ENCODE measurements at regions not wholly inside any gene's neighbourhood (a gene's known extent, or its start where the extent isn't known, plus 50 kb on each side); places are given as distances from the start of the nearest gene placed in this dataset.

DNA sequence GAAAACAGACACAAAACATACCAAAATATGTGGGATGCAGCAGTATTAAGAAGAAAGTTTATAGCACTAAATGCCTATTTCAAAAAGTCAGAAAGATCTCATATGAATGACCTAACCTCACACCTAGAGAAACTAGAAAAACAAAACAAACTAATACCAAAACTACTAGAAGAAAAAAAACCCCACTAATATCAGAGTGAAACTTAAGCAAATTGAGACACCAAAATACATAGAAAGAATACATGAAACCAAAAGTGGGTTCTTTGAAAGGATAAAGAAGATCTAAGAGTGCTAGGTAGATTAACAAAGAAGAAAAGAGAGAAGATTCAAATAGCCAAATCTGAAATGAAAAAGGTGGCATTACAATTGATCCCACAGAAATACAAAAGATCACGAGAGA lies 494.1 kb downstream of the SH2D4B start:
- DNase-seq, result no peak

DNA sequence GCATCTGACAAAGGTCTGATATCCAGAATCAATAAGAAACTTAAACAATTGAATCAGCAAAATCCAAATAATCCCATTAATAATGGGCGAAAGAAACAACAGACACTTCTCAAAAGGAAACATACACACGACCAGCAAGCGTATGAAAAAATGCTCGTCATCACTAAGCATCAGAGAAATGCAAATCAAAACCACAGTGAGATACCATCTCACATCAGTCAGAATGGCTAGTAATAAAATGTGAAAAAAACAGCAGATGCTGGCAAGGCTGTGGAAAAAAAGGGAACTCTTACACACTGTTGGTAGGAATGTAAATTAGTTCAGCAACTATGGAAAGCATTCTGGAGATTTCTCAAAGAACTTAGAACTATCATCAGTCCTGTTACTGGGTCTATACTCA lies 496.7 kb downstream of the SH2D4B start:
- no peak for DNase-seq

DNA sequence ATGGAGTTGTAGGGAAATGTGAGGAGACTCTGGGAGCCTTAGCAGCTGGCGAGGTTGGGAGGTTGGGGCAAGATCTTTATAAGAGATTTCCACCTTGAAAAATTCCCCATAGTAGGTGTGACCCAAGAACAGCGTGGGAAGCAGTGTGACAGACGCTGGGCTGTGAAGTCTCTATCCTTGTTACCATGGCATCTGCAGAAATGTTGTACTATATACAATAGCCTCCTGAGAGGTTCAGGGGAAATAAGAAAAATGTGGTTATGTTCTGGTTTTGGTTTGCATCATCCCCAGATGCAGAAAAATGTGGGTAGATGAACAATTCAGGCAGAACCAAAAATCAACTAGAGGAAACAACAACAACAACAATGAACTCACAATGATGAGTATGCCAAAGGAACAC lies 498.6 kb downstream of the SH2D4B start:
- no peak for DNase-seq

DNA sequence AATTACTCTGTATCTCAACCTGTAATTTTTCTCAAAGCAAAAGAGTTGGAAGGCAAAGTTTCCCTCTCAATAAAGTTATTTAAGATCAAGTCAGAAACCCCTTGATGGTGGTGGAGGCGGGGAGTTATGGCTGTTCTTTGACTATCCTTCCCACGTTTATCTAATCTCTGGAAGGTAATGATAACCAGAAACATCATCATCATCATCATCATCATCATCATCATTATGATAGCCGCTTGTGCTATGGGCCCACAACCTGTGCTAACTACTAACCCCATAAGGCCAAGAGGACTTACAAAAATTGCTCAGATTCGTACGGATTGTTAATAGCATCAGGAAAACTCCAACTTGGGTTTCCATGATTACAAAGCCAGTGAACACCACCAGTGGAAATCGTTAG lies 502.3 kb downstream of the SH2D4B start:
- DNase-seq, result no peak

DNA sequence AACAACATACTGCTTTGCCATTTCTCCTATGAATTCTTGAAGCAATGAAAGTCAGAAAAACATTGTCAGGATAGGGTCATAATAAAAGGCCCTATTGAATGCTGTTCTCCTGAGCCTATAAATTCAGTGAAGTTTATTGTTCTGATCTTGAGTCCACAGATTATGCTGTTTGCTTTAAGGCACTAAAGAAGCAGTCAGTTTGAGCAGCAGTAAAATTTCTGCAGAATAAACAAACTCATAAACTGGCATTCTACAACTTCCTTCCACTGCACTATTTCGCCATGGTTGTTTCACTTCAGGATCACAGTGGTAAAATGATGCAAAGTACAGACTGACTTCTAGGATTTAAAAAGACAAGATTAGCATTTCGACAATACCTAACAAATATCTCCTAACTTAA lies 503.2 kb downstream of the SH2D4B start:
- DNase-seq, result no peak

DNA sequence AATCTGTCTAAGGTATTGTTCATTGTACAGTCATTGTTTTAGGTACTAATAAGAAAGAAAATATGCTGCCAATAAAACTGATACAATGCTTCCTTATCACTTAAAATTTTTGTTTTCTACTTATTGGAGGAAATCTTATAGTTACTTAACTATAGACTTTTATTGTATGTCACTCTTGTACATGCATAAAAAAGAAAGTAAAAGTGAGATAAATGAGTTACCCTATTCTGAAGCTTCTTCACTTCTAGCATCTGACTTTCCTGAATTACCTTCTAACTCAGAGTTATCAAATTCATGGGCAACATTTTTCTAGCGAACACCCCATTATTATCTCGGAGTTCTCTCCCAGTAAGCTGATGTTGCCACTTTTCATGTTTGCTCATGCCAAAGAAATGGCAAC lies 504.9 kb downstream of the SH2D4B start:
- no peak for DNase-seq

DNA sequence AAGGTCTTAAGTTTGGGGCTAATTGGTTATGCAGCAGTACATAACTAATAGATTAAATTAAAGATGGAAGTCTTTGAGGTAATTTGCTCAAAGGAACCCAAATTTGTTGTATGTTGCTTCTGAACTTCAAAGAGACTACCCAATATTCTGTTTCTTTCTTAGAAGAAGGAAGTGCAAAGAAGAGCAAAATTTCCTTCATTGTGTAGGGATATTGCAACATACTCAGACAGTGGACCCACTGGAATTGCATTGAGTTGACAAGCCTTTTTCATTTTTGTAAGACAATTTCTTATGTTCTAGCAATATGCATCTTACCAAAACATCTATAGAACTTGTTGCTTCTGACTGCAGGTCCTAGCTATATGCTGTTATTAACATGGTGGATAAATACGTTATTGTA lies 527.8 kb downstream of the SH2D4B start:
- no peak for DNase-seq

DNA sequence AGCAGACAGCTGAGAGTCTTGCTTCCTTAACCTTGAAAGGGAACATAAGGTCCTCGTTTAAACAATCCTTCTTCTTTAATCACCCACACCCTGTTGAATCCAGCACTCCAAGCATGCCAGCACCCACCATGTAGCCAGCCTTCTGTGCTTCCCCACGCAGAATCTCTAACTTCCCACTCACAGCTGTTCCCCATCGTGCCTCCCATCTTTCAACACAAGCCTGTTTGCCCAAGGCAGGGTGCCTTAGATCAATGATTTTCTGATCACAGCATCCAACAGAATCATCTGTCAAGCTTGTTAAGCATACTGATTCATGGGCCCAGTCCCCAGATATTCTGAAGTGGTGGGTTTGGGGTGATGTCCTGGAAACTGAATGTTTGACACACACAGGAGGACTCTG lies 530.8 kb downstream of the SH2D4B start:
- DNase-seq, result no peak

DNA sequence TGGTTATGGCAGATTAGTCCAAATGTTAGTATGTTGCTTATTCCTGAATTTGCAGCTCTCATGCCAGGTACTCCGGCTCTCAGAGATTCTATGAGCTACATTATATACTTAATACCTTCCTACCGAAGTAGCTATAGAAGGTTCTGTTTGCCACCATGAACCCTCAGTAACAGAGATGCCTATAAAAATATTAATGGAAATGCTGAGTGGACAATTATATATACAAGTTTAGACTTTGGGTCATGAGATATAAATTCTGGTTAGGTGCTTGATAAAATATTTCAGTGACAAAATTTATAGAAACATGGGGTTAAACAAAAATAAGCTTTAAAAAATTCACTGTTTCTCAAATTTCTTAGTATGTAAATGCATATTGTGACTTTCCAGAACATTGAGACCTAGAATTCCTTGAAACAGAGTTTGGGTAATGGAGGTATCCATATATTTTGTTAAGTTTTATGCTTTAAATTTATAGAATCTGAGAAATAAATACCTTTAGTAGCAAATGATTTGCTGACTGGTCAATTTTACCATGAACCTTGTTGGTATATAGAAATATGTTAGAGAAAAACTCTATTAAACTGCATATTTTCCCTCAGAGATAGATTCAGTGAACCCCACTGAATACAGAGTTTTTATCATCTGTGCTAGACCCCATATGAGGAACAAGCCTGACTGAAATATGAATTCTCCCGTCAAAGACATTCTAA lies 533.5 kb downstream of the SH2D4B start:
- no peak for DNase-seq

DNA sequence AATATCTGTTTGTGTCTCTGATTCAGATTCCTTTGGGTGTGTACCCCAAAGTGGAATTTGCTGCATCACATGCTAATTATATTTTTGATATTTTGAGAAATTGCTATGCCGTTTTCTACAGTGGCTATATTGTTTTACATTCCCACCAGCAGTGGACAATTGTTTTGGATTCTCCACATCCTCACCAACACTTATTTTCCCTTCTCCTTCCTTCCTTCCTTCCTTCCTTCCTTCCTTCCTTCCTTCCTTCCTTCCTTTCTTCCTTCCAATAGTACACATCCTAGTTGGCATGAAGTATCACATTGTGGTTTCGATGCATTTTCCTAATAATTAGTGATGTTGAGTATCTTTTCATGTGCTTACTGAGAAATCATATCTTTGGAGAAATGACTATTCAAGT lies 535.5 kb downstream of the SH2D4B start:
- DNase-seq, result no peak

DNA sequence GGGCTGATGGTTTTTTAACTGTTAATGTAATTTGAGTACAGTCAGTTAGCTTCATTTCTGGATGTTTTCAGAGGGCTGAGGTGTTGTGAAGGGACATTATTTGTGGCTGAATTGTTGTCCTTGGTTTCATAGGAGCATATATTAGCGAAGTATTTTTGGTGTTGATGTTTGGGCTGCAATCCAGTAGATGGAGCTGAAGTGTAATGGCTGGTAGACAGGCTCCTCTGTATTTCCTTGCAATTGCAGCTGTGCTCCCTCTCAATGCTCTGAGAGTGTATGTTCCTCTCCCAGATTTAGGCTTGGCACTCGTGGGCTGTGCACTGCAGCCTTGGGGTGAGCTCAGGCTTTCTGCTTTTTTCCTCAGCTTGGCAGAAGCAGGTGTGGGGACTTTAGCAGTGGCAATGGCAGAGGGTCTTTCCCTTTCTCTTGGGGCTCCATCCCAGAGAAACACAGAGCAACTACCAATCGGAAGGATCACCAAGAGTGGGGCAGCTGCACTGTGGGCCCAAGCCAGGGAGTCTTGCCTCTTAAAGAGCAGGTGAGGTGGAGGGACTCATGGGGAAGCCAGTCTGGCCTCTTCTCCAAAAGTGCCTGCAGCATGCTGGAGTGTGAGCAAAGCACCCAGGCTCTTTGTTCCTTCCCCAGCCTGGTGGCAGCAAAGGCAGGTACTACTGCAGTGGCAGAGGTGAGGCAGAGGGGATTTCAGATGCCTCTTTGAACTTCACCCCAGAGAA lies 544.4 kb downstream of the SH2D4B start:
- DNase-seq, result no peak

DNA sequence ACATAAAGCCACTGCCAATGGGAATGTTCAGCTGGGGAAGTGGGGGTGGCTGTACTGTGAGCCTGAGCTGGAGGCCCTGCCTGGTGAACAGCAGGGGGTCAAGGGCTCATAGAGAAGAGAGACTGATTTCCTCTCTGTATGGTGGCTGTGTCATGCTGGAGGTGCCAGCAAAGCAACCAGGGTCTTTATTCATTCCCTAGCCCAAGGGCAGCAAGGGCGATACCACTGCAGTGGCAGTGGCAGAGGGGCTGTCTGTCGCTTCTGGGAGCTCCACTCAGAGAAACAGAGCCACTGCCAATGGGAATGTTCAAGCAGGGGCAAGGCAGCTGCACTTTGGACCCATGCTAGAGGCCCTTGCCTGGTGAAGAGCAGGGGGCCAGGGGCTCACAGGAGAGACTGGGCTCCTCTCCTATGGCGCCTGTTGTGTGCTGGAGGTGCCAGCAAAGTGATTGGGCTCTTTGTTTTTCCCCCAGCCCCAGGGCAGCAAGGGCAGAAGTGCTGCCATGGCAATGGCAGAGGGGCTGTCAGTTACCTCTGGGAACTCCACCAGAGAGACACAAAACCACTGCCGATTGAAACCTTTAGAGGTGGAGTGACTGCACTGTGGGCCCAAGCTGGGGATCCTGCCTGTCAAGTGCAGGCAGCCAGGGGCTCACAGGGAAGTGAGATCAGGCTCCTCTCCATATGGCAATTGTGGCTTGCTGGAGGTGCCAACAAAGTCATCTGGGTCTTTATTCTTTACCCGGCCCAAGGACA lies 545.1 kb downstream of the SH2D4B start:
- no peak for DNase-seq

DNA sequence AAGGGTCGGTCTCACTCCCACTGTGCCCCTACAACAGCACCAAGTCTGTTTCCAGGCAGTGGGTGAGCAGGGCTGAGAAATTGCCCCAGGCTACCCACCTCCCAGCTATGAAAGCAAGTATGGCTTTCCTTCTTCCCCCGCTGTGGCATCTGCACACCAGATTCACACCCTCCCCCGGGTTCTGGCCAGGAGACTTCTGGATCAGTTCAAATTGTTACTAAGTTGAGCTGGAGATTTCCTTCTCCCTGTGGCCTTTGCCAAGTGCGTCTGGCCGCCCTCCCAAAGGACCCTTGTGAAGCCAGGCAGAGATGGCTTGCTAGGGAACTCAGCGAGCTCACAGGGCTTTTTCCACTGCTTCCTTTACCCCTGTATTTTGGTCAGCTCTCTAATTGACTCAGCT lies 555.4 kb downstream of the SH2D4B start:
- no peak for DNase-seq

DNA sequence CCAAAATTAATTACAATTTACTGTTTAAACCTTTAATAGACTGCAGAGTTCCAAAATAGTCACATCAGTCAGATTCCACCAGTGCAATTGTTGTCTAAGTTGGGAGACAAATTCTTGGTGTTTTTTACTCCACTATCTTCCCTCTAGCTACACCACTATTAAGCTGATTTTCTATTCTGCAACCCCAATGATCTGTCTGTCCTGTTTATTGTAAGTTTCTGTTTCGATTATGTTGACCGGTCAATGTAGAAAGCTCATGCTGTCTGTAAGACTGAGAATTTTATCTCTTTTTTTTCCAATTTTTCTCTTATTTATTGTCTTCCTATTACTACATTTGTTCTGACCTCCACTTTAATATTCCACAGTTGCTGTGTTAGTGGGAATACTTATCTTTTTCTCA lies 557.5 kb downstream of the SH2D4B start:
- no peak for DNase-seq

DNA sequence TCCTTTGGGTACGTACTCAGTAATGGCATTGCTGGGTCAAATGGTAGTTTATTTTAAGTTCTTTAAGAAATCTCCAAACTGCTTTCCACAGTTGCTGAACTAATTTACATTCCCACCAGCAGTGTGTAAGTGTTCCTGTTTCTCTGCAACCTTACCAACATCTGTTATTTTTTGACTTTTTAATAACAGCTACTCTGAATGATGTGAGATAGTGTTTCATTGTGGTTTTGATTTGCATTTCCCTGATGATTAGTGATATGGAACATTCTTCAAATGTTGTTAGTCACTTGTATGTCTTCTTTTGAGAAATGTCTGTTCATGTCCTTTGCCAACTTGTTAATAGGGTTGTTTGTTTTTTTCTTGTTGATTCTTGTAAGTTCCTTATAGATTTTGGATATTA lies 558.9 kb downstream of the SH2D4B start:
- no peak for DNase-seq

DNA sequence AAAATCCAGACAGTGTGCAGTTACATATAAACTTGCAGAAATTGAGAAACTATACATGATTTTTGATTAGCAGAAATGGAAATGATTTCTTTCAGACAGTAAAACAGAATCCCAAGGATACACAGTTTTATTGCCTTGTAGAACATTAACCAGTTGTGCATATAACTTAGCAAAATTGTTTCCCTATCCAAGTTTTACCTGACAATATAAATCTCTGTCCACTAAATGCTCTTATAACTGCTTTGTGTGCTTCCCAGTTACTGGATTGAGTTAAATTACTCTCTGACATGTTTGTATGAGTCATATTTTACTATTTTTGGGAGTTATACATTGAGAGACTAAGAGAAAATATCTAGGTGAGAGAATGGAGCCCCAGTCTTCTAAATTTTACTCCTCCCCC lies 563.4 kb downstream of the SH2D4B start:
- no peak for DNase-seq

DNA sequence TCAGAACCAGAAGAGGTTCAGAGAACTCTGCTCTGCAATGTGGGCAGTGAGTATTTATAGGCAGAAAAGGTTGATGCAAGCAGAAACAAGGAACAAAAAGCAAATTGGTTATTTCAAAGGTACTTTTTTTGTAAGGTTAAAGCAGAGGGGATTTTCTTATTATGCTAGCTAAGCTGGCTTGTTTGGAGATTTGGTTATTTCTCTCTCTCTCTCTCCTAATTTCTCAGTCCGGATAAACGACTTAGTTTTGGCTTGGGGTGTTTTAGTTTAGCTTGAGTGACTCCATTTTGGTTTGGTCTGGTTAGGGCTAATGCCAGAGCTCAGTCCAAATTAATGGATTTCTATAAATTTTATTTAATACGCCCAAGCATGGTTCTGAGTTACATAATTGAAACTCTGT lies 566.8 kb downstream of the SH2D4B start:
- DNase-seq, result no peak

DNA sequence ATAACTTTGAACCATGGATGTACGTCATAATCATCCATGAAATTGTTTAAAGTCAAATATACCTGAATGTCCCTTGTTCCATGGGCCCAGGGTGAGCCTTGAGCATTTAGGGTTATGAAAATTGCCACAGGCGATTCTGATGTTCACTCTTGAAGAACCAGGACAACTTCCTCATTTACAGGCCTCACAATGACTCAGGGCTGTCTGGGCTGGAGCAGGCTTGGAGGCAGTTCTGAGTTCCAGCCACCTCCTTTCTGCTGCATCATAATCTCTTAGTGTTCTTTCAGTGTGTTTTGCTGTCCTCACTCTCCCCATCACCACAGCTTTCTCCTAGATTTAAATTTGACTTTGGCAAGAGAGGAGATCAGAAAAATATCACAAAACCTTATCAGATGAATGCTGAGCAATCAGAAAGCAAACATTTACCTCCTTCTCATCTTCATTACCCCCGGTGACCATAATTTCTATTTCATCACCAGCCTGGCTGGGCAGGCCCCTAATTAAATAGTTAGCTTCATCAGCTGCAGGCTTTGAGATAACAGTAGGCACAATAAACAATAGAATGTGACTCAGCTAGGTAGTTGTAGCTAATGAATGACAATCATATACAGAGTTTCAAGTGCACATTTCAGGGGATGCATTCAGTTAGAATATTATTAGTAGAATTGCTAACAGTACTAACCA lies 571.0 kb downstream of the SH2D4B start:
- DNase-seq, result no peak

DNA sequence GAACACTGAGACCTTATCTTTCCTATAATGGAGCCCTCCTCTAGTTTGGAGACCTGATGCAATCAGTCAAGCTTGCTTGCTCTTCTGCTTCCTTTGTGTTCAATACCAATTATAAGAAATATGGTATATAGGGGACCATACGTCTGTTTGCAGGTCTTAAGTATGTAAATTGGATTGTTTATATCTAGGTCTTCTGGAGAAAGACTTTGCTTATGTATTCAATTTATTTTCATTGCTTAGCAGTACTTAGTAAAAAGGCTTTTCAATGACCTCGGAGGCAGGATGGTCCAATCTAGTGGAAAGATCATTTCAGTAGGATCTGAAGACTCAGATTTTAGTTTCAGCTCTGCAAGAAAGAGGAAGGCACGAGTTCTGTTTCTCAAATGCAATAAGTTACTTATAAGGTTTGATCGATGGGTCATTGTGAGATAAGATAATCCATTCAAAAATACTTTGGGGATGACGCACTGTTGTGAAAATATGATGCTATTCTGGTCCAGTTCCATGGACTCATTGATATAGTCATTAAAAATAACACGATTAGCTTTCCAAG lies 571.6 kb downstream of the SH2D4B start:
- no peak for DNase-seq

DNA sequence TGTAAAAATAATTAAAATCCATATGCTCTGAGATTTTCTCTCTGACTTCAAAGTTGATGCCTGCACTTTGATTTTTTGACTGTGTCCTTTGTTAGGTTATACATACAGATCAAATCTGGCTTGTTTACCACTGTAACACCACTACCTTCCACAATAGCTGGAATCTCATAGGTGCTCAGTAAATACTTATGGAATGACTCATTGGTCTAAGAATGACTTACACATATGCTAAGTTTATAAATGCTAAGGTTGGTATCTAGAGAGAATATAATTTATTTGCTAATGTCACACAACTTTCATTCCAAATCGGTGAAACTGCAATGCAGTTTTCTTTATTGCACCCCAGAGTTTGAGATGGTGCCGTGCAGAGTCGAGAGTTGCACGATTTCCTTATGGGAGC lies 578.5 kb downstream of the SH2D4B start:
- no peak for DNase-seq

DNA sequence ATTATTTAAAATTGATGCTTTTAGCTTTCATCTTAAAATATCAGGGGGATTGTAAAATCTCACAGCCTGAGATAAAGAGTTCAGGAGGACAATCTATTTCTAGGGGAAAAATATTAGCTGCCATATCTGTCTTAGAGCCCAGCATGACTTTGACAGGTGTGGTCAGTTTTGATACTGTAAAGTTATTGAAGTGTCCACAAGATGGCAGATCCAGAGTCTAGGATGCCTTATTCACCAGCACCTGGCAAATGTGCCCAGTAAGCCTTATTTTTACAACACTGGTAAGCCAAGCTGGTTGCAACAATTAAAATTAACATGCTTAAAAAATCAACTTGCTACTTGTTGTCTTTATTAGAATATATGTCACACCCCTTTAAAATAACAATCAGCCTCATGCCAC lies 579.3 kb downstream of the SH2D4B start:
- no peak for DNase-seq

DNA sequence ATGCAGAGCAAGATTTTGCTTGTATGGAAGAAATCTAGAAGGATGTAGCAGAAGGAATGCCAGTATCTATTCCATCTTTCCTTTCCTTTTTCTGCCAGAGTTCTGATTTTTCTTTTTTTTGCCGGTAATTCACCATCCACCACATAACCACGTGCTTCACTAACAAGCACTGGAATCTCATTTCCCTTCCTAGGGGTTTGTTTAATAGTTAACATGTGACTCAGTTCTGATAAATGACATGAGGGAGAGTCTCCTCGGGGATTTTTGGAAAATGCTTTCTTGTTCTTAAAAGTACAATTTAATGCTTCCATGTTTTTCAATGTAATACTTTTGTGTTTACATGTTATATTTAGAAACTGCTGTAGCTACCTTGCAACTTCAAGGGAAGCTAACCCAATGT lies 590.2 kb downstream of the SH2D4B start:
- no peak for DNase-seq

DNA sequence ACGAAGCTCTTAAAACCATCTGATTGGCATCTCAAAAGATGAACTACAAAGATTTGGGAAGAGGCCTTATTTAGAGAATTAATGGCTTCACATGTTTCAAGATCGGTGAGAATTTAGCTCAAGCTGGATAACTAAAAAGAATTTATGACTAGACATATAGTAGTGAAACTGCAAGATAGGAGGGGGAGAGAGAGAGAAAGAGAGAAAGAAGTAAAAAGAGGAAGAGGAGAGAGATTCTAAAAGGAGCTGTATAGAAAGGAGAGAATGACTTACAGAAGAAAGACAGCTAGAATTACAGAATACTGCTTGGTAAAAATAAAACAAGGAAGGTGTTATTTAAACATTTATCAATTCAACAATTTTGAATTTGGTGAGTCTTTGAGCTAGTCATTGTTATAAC lies 592.3 kb downstream of the SH2D4B start:
- DNase-seq, result no peak
